ENCODE measurements at regions not wholly inside any gene's neighbourhood (a gene's known extent, or its start where the extent isn't known, plus 50 kb on each side); places are given as distances from the start of the nearest gene placed in this dataset.

GRCh38 chr20:10924644-10925201, 250.9 kb upstream of the JAG1 start:
- no peak for DNase-seq

DNA sequence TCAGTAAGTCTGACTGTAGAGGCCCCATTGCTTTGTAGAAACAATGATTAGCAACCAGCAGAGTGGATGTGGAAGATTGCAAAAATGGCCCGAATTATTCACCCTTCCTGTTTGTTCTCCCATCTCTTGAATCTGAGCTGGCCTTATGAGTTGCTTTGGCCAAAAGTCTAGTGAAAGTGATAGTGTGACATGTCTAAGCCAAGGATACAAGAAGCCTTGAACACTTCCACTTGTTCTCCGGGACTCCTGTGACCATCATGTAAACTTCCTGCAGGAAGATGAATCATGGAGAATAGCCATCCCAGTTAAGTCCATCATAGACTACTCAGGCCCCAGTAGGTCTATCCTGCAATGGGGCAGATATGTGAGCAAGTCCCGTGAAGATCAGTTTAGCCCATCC, 252.0 kb upstream of the JAG1 start:
- DNase-seq: no peak

DNA sequence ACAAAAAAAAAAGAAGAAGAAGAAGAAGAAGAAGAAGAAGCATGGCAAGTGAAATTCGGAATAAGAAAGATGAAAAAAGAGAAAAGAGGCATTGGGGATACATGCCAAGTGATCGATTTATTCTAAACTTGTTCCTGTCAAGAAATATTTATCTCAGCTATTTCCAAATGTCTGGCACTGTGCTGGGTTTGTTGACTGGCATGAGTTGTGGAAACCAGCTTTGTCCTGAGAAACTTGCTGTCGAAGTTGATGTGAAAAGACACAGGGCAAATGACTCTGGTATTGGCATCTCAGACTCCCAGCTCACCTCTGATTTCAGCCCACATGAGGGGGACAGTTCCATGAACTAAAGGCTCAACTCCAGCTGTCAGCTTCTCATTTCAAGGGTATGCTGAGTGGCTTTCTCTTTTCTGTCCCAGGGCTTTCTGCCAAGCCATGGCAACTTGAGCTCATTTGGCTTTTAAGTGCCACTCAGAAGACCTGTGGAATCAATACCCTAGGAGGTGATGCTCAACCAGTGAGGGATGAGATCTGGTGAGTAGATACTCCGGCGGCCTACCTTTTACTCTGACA, 253.3 kb upstream of the JAG1 start:
- DNase-seq: no peak

DNA sequence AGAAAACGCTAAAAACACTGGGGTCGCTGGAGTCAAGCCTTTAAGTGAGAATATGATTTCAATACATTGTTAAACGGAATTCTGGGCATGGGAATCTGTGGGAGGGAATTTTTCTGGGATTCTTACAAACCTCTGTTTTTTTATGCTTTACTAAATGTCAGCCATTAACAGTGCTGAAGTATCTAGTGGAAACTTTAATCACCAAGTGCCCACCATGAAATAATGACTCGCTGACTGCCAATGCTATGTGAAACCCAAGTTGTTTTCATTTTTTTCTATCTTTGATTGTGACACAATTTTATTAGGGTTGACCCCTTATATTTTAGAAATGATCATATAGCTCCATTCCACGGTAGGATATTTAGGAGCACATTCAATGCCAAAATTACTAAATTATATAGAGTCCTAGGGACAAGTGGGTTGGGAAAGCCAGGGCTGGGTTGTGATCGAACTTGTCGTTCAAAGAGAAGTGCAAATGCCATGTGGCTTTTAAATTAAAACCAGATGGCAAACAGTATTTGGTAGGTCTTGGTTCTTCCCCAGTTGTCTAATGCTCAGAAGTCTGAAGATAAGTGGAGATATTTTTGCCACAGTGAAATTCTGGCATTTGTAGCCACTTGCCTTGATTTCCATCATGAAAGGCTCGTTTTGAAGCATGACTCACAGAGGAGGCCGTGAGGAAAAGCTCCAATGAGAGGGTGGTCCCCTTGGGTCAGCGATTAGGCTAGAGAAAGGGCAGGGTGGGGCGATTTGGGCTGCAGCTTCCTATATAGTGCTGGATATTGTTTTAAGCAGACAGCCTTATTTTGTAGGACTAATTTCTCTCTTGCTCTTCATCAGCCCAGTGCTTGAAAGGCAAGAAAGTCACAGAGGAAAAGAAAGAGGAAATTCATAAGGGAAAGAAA, 254.4 kb upstream of the JAG1 start:
- DNase-seq: no peak

DNA sequence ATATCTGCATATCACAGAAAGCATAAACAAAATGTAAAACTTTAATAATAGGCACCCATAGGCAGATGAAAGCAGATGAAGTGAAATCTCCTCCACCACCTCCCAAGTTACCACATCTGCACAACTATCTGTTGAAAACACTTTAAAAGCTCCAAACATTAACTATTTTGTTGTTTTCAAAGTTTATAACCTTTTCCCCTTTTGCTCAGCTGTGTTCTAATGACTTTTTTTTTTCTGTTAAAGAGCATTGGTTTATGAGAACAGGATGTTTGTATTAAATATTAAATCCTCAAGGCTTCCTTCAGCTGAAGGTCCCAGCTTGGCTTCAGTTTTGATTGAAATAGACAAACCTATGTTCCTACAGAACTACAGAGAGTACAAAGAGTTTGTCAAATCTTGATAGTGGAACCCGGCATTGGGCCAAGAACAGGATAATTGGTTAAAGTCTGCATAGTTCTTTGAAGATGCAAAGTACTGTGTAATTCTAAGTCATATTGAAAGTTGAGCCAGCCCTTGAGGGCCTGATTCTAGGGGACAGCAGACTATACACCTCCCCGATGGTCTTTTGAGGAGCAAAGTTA, 255.1 kb upstream of the JAG1 start:
- DNase-seq: no peak

DNA sequence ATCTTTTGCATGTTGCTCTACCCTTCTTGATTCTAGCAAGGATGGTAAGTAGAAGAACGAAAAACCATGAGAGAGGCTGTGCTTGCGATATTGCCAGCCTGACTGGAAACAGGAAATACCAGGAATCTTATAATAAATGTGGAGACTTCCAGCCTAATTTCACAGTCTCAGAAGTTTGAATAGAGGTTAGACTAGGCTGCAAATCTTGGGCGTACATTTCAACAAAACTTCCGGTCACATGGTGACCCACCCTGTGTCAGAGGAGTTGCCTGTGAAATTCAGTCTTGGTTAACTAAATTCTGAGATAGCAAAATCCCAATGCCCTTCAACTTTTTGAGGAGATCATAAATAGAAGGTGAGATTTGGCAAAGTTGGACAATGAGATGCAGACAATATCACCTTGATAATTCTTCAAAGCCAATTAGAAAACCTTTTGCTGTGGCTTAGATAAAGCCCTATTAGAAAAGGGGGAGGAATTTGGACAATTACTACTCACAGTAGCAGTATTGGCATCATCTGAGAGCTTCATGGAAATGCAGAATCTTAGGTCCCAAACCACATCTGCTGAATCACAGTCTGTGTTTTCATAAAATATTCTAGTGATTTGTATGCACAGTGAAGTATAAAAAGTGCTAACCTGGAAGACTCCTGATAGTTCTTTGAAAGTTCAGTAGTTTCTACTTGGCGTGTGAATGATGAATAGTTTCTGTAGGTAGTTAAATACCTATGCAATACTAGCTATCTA, 262.0 kb upstream of the JAG1 start:
- DNase-seq: no peak

GRCh38 chr20:10936786-10937185, 263.0 kb upstream of the JAG1 start:
- DNase-seq: no peak

DNA sequence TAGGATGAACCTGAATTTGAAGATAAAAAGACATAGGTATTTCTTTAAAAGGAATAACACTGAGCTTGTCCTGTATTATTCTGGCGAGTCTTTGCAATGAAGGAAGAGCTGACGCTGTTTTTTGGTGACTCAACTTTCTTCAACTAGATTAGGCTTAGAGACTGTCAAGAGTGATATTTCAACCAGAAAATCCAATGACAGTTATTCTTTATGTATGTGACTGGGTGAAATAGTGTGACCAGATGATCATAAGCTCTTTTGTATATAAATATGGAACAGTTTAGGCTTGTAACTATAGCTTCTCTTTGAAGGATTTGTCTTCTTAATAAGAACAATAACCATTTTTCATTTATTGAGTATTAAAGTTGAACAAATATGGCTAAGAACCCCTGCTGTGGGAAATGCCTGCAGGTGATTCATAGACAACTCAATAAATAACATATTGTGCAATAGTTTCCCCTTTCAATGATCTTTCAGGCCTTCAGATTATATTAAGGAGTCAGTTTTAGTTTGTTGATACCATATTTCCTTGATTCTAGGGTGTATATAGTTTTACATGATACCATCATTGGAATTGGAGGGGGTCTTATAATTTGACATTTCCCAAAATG, 265.6 kb upstream of the JAG1 start:
- DNase-seq: no peak

DNA sequence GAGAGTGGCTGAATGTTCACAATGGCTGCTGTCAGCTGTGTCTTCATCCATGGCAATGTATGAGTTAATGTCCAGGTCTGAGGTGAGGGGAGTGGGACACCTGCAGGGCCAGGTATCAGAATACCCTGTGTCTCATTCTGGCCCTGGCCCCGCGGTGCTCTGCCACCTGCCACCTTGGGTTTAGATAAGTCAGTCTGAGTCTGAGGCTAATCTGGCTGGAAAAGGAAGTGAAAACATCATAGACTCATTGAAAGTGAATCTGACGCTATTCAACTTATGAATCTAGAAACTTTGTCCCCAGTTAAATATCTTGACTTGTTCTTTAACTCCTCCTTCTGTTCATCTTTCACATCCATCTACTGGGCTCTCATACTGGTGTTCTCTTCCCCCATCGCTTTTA, 267.1 kb upstream of the JAG1 start:
- no peak for DNase-seq

GRCh38 chr20:10943686-10944265, 270.0 kb upstream of the JAG1 start:
- DNase-seq: no peak

GRCh38 chr20:10946124-10946880, 272.5 kb upstream of the JAG1 start:
- DNase-seq: no peak

- no peak for DNase-seq
These were observed 273.9 kb upstream of the JAG1 start for GRCh38 chr20:10947726-10948125.

GRCh38 chr20:10949930-10950783, 276.4 kb upstream of the JAG1 start:
- DNase-seq: no peak

- DNase-seq: no peak
These were observed 277.4 kb upstream of the JAG1 start for GRCh38 chr20:10951216-10951615.

DNA sequence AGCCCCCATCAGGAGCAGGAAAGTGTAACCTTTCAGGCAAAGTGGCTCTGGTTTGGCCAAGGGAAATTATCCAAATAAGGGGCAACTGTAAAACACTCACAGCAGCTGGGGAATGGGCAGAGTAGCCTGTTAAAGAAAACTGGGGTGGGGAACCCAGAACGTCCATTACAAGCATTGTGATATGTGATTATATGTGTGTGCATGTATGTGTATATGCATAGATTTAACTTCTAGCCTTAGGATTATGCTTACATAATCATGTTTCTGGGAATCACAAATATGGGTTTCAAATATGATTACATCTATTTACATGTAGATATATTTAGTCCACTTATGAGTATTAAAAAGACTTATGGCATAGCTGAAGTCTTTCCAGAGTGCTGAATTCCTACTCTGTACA, 278.1 kb upstream of the JAG1 start:
- DNase-seq: no peak

- no peak for DNase-seq
These were observed 279.6 kb upstream of the JAG1 start for GRCh38 chr20:10953437-10953836.

DNA sequence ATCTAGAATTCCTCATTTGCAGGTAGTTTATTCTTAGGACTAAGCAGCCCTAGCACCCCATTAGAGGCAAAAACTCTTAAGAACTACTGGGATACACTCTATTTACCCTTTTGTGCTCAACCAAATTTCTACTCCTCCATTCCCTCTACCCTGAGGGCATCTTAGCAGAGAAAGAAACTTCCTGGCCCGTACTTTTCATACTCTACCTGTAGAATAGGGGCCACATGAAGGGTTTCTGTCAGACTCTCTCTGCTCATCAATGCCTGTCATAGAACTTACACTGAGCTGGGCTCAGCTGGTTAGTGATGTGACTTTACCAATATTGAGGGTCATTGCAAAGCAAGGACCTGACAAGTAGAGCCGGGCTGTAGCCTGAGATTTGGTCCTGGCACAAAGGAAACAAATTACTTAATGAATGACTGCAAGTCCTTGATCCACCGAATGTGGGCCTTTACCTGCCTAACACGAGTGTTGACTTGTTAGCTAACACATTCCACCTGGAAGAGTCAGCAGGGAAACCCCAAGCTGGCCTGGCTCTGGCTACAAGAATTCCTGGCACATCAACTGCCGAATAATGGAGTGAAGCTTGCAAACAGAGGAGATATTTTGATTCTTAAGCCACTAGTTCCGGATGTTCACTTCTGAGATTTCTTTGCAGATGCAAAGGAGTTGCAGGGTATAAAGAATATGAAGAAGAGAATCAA, 280.5 kb upstream of the JAG1 start:
- DNase-seq: no peak

GRCh38 chr20:10954908-10955580, 281.2 kb upstream of the JAG1 start:
- DNase-seq: no peak

- no peak for DNase-seq
These were observed 284.5 kb upstream of the JAG1 start for GRCh38 chr20:10958279-10958678.
